GM23248 (cell line): ENCODE measurements at regions not wholly inside any gene's neighbourhood (a gene's known extent, or its start where the extent isn't known, plus 50 kb on each side); places are given as distances from the start of the nearest gene placed in this dataset.
"Not testable (repeated sequence)": the region's sequence is repeated elsewhere in the genome, so short reads cannot be mapped to it uniquely, and the experiment has no call there.

Experiments used
- DNase-seq: peaks from one replicate; pipeline ENCODE4 v3.0.0-alpha.2; 2015
- H2AFZ ChIP-seq: fragments of 200-600 bp; sonication (generic); 2 replicates; pipeline ENCODE4 v1.6.1; 2016; ENCODE audit warnings: antibody characterized with exemption
- H3F3A ChIP-seq: fragments of 200-600 bp; sonication (generic); 2 replicates; pipeline ENCODE4 v1.6.1; 2016; ENCODE audit warnings: mild to moderate bottlenecking, antibody characterized with exemption, mixed run types; ENCODE audit not compliant: insufficient read depth
- H3K27ac ChIP-seq: fragments of 200-600 bp; sonication (generic); 2 replicates; pipeline ENCODE4 v1.5.1; 2016; ENCODE audit warnings: mild to moderate bottlenecking
- H3K27me3 ChIP-seq: fragments of 200-600 bp; sonication (generic); replicated peaks from 2 replicates; pipeline ENCODE4 v1.6.1; 2016; ENCODE audit warnings: mild to moderate bottlenecking; ENCODE audit not compliant: insufficient read depth
- H3K36me3 ChIP-seq: fragments of 200-600 bp; sonication (generic); 2 replicates; pipeline ENCODE4 v1.6.1; 2016; ENCODE audit warnings: low read depth, mild to moderate bottlenecking
- H3K4me1 ChIP-seq: fragments of 200-600 bp; sonication (generic); 2 replicates; pipeline ENCODE4 v1.6.1; 2016; ENCODE audit warnings: mild to moderate bottlenecking; ENCODE audit not compliant: insufficient read depth
- H3K4me2 ChIP-seq: fragments of 200-600 bp; sonication (generic); one replicate; pipeline ENCODE4 v1.6.1; 2016; ENCODE audit warnings: mild to moderate bottlenecking; ENCODE audit not compliant: unreplicated experiment
- H3K4me3 ChIP-seq: fragments of 200-600 bp; sonication (generic); 2 replicates; pipeline ENCODE4 v1.5.1; 2016; ENCODE audit warnings: mild to moderate bottlenecking
- H3K79me2 ChIP-seq: fragments of 200-600 bp; sonication (generic); 2 replicates; pipeline ENCODE4 v1.6.1; 2016; ENCODE audit warnings: mild to moderate bottlenecking; ENCODE audit not compliant: insufficient read depth
- H3K9ac ChIP-seq: fragments of 200-600 bp; sonication (generic); 2 replicates; pipeline ENCODE4 v1.6.1; 2016; ENCODE audit warnings: mild to moderate bottlenecking
- H3K9me2 ChIP-seq: fragments of 200-600 bp; sonication (generic); 2 replicates; pipeline ENCODE4 v1.6.1; 2016; ENCODE audit warnings: mixed run types, mild to moderate bottlenecking, moderate library complexity; ENCODE audit not compliant: insufficient read depth
- H3K9me3 ChIP-seq: fragments of 200-600 bp; sonication (generic); one replicate; pipeline ENCODE4 v1.6.1; 2017; ENCODE audit warnings: low read depth
- H4K20me1 ChIP-seq: fragments of 200-600 bp; sonication (generic); 2 replicates; pipeline ENCODE4 v1.6.0; 2016; ENCODE audit not compliant: insufficient read depth
- EZH2 ChIP-seq: fragments of 200-600 bp; sonication (generic); IDR thresholded peaks from 2 replicates; pipeline ENCODE4 v1.6.1; 2018; ENCODE audit warnings: antibody characterized with exemption, mild to moderate bottlenecking; ENCODE audit not compliant: insufficient read depth, poor library complexity, severe bottlenecking
- EZH2phosphoT487 ChIP-seq: fragments of 200-600 bp; sonication (generic); IDR thresholded peaks from 2 replicates; pipeline ENCODE4 v1.6.1; 2018; ENCODE audit warnings: antibody characterized with exemption, moderate library complexity, mild to moderate bottlenecking, low read depth; ENCODE audit not compliant: insufficient read depth
- WGBS, 2 experiments: methylation state at CpG; one replicate each; pipeline ENCODE4 v1.1.6; 2015 to 2017; ENCODE audit warnings: low lambda C conversion rate in 2 of 2, low coverage in 1 of 2; ENCODE audit errors: missing lambda C conversion rate in 2 of 2; 5-methylcytosine and 5-hydroxymethylcytosine counted together
- in situ Hi-C: fragments of 300-500 bp; cut with MboI; formaldehyde crosslinking; loops from 2 replicates; pipeline ENCODE4 v1.15.0; 2020

DNA sequence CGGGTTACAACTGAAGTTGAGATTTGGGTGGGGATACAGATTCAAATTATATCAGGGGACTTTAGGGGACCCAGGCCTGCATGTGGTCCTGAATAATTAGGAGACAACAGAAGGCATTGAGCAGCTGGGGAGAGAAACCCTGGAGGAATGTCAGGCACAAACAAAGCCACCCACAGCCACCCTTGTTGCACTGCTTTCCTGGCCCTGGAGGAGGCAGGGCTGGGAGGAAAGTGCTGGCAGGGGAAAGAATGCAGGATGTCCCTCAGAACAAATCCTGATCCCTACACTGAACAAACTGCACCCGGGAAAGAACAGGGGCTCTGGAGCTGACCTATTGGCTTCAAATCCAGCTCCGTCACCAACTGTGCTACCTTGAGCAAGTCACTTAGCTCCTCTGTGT lies 214.1 kb upstream of the ATP6AP2 start:
- no peak overlapping the region for H3K4me2 ChIP-seq
- no peak overlapping the region for H3K27ac ChIP-seq
- no peaks in the 10 kb centered on the region for H3K9me2 ChIP-seq
- DNase-seq: no peak
- H3K9ac ChIP-seq: no peak overlapping the region
- no peak overlapping the region for H2AFZ ChIP-seq
- WGBS, 2 experiments: 44 to 57% methylated on average over 3 of the region's 3 CpGs
- TF ChIP-seq EZH2 (no peak), EZH2phosphoT487 (no peak)
- H3K27me3 ChIP-seq: no peaks in the 10 kb centered on the region
- no peaks in the 10 kb centered on the region for H3K79me2 ChIP-seq
- no peaks in the 10 kb centered on the region for H3F3A ChIP-seq
- H3K4me1 ChIP-seq: no peaks in the 10 kb centered on the region
- no peaks in the 10 kb centered on the region for H3K36me3 ChIP-seq
- no peaks in the 10 kb centered on the region for H3K9me3 ChIP-seq
- in situ Hi-C loops: no loop called here
- H3K4me3 ChIP-seq: no peak overlapping the region
- H4K20me1 ChIP-seq: no peaks in the 10 kb centered on the region

DNA sequence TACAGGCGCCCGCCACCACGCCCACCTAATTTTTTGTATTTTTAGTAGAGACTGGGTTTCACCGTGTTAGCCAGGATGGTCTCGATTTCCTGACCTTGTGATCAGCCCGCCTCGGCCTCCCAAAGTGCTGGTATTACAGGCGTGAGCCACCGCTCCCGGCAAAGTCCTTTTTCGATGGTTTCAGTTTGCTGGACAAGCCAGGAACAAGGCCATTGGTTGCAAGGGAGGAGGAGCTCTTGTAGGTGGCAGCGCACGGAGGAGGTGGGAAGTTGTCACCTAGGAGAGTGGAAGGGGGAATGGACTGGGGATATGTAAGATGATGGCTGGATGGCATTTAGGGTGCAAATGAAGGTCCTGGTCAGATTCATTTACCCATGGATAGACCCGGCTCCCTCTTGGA lies 218.5 kb upstream of the ATP6AP2 start:
- H3K4me3 ChIP-seq, H3K4me2 ChIP-seq, H3K36me3 ChIP-seq, H3K9me3 ChIP-seq, H3K79me2 ChIP-seq, H4K20me1 ChIP-seq, H3K4me1 ChIP-seq, H3K27me3 ChIP-seq, H2AFZ ChIP-seq, in situ Hi-C loops, H3K27ac ChIP-seq, H3F3A ChIP-seq, DNase-seq, H3K9me2 ChIP-seq, H3K9ac ChIP-seq: not testable (repeated sequence)
- WGBS, 2 experiments: 81 to 86% methylated on average over 10 to 14 of the region's 14 CpGs

DNA sequence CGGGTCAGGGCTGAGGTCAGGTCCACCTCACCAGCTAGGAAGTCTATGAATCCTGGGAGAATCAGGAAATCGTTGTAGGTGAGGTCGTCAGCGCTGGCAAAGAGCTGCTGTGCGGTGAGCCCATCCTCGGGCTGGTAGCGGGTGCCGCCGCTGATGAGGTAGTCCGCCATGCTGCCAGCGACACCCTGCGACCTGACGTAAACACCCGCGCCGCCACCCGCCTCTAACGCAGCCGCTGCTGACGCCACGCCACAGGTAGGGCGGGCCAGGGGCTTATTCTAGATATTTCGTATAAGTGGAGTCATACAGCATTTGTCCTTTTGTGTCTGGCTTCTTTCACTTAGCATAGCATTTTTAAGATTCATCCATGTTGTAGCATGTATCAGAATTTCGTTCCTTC lies 220.2 kb upstream of the ATP6AP2 start:
- Histone ChIP-seq H3K9ac (no peak overlapping the region), H3K27me3 (no peaks in the 10 kb centered on the region), H3K4me3 (no peak overlapping the region), H3K36me3 (no peaks in the 10 kb centered on the region), H3K4me2 (no peak overlapping the region), H3K9me2 (no peaks in the 10 kb centered on the region), H2AFZ (no peak overlapping the region), H3K9me3 (no peaks in the 10 kb centered on the region), H3K79me2 (no peaks in the 10 kb centered on the region), H3K4me1 (no peaks in the 10 kb centered on the region), H3K27ac (no peak overlapping the region), H3F3A (no peaks in the 10 kb centered on the region), H4K20me1 (no peaks in the 10 kb centered on the region)
- in situ Hi-C loops: no loop called here
- no peak for DNase-seq
- TF ChIP-seq EZH2 (no peak), EZH2phosphoT487 (no peak)
- WGBS, 2 experiments: 57 to 76% methylated on average over 9 to 11 of the region's 24 CpGs

DNA sequence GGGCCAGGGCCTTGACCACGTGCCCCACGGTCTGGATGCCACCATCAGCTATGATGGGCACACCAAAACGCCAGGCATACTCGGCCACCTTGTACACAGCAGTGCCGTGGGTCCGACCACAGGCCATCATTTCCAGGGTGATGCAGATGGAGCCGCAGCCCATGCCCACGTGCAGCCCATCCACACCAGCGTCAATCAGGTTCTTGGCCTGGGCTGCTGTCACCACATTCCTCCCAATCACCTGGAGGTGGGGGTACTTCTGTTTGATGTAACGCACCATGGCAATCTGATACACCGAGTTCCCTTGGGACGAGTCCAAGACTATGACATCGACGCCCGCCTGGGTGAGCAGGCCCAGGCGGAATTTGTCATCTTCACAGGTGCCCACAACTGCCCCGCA lies 221.2 kb upstream of the ATP6AP2 start:
- Histone ChIP-seq H3K9ac (no peak overlapping the region), H3K9me2 (no peaks in the 10 kb centered on the region), H3K4me1 (no peaks in the 10 kb centered on the region), H3K79me2 (no peaks in the 10 kb centered on the region), H4K20me1 (no peaks in the 10 kb centered on the region), H3K9me3 (no peaks in the 10 kb centered on the region), H3K27ac (no peak overlapping the region), H3K4me2 (no peak overlapping the region), H3K36me3 (no peaks in the 10 kb centered on the region), H3F3A (no peaks in the 10 kb centered on the region), H2AFZ (no peak overlapping the region), H3K4me3 (no peak overlapping the region), H3K27me3 (no peaks in the 10 kb centered on the region)
- 72 to 82% methylated on average over 10 to 17 of the region's 17 CpGs for WGBS, 2 experiments
- DNase-seq: no peak
- no peak for TF ChIP-seq EZH2
- no peak for TF ChIP-seq EZH2phosphoT487
- in situ Hi-C loops: no loop called here

GRCh38 chrX:40358994-40359393 lies 221.8 kb upstream of the ATP6AP2 start:
- no peaks in the 10 kb centered on the region for H3K9me3 ChIP-seq
- H3K4me1 ChIP-seq: no peaks in the 10 kb centered on the region
- TF ChIP-seq EZH2phosphoT487: no peak
- TF ChIP-seq EZH2: no peak
- no peak overlapping the region for H3K9ac ChIP-seq
- no peak for DNase-seq
- no peaks in the 10 kb centered on the region for H3K36me3 ChIP-seq
- no peak overlapping the region for H3K4me2 ChIP-seq
- WGBS, 2 experiments: 73 to 86% methylated on average over 5 to 9 of the region's 15 CpGs
- no peaks in the 10 kb centered on the region for H3K9me2 ChIP-seq
- no peak overlapping the region for H2AFZ ChIP-seq
- H3F3A ChIP-seq: no peaks in the 10 kb centered on the region
- no peak overlapping the region for H3K27ac ChIP-seq
- no peaks in the 10 kb centered on the region for H3K79me2 ChIP-seq
- no peaks in the 10 kb centered on the region for H4K20me1 ChIP-seq
- no peaks in the 10 kb centered on the region for H3K27me3 ChIP-seq
- no peak overlapping the region for H3K4me3 ChIP-seq
- in situ Hi-C loops: no loop called here
